Eye (tissue), 1 donor: ENCODE measurements at regions not wholly inside any gene's neighbourhood (a gene's known extent, or its start where the extent isn't known, plus 50 kb on each side); places are given as distances from the start of the nearest gene placed in this dataset.

Experiments
- DNase-seq: peaks from one replicate; pipeline ENCODE4 v3.0.0-alpha.2; 2015

DNA sequence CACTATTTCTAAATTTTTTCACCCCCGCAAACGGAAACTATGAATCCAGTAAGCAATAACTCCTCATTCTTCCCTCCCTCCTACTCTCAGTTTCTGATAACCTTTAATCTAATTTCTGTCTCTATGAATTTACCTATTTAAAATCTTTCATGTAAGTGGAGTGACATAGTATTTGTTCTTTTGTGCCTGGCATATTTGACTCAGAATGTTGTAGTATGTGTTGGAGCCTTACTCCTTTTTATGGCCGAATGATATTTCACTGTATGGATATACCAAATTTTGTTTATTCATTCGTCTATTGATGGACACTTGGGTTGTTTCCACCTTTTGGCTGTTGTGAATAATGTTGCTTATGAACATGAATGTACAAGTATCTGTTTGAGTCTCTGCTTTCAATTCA lies 61.1 kb upstream of the C1GALT1C1 start:
- no peak for DNase-seq

DNA sequence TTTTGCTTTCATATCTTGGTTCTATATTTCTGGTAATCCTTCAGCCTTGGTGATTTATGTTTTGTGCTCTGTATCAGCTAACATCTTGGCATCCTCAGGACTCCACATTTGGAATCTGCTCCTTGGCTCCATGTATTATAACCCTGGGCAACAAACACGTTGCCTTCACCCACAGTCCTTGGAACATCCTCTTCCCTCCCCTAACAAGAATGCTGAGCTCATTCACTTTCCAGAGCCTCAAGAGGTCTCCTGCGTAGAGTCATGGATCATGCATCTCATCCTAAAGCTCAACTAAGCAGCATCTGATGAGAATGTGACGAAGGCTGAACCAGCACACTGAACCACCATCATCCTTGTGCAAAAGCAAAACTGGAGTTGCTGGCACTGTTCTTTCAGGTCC lies 60.5 kb upstream of the C1GALT1C1 start:
- DNase-seq = no peak

DNA sequence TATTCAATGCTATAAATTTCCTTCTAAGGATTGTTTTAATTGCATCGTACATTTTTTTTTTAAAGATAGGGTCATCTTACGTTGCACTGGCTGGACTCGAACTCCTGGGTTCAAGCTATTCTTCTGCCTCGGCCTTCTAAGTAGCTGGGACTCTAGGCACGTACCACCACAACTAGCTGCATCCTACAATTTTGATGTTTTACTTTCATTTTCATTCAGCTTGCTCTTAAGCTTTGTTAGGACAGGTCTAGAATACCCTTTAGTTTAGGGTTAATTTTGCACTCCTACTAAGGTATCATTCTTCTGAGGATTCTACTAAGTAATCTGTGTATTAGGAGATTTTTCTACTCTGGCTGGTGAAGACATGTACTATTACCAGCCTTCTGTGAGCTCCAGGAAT lies 50.2 kb upstream of the C1GALT1C1 start:
- no peak for DNase-seq
